Upper lobe of right lung (tissue), 1 donor: ENCODE measurements at regions not wholly inside any gene's neighbourhood (a gene's known extent, or its start where the extent isn't known, plus 50 kb on each side); places are given as distances from the start of the nearest gene placed in this dataset.
A peak's percentile ranks its signal among the peaks of the same experiment; 100 is the strongest.
"Not testable (repeated sequence)": the region's sequence is repeated elsewhere in the genome, so short reads cannot be mapped to it uniquely, and the experiment has no call there.

Experiments used
- ATAC-seq: fragments of 200-7000 bp; cut with Tn5 transposase; one replicate; pipeline ENCODE4 v1.9.1; 2020; ENCODE audit warnings: mild to moderate bottlenecking, moderate library complexity
- DNase-seq: peaks from one replicate; pipeline ENCODE4 v3.0.0-alpha.2; 2020
- H3K27ac ChIP-seq: fragments of 200-600 bp; one replicate; pipeline ENCODE4 v1.8.0; 2022
- H3K27me3 ChIP-seq: fragments of 200-600 bp; one replicate; pipeline ENCODE4 v1.8.0; 2022; ENCODE audit warnings: mild to moderate bottlenecking
- H3K36me3 ChIP-seq: fragments of 200-600 bp; one replicate; pipeline ENCODE4 v1.8.0; 2022
- H3K4me1 ChIP-seq: fragments of 200-600 bp; one replicate; pipeline ENCODE4 v1.8.0; 2022
- H3K4me3 ChIP-seq: fragments of 200-600 bp; one replicate; pipeline ENCODE4 v1.8.0; 2022; ENCODE audit warnings: mild to moderate bottlenecking
- H3K9me3 ChIP-seq: fragments of 200-600 bp; one replicate; pipeline ENCODE4 v1.8.0; 2022
- intact Hi-C: fragments of 100-400 bp; cut with DNase I; formaldehyde crosslinking; loops from one replicate; pipeline ENCODE4 v1.11.0; 2022
- TF ChIP-seq, protein P1 (sequence below): fragments of 200-600 bp; IDR thresholded peaks from one replicate; pipeline ENCODE4 v1.8.0; 2022; ENCODE audit warnings: antibody characterized with exemption
- donor health status: DM: no; HTN: yes; CAD: no; lungs with severe emphysema.

DNA sequence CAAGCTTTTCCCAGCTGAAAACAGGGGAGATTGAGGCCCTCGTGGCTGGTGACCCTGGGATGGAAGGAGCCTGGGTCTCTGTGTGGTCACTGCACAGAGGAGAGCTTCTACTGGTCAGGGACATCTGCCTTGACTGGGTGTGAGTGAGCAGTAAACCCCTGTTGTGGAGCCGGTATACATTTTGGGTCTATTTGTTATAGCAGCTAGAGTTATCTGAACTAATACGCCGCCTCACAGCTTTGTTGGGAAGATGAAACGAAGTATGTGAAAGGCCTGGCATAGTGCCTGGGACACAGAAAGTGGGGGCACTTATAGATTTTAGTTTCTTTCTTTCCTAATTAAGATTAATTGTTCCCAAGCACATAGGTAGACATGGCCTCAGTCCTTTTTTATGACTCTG lies 72.2 kb upstream of the HPCAL1 start:
- TF ChIP-seq, protein P1, sequence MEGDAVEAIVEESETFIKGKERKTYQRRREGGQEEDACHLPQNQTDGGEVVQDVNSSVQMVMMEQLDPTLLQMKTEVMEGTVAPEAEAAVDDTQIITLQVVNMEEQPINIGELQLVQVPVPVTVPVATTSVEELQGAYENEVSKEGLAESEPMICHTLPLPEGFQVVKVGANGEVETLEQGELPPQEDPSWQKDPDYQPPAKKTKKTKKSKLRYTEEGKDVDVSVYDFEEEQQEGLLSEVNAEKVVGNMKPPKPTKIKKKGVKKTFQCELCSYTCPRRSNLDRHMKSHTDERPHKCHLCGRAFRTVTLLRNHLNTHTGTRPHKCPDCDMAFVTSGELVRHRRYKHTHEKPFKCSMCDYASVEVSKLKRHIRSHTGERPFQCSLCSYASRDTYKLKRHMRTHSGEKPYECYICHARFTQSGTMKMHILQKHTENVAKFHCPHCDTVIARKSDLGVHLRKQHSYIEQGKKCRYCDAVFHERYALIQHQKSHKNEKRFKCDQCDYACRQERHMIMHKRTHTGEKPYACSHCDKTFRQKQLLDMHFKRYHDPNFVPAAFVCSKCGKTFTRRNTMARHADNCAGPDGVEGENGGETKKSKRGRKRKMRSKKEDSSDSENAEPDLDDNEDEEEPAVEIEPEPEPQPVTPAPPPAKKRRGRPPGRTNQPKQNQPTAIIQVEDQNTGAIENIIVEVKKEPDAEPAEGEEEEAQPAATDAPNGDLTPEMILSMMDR: no peak
- H3K36me3 ChIP-seq: no peaks in the 10 kb centered on the region
- intact Hi-C loops: no loop called here

DNA sequence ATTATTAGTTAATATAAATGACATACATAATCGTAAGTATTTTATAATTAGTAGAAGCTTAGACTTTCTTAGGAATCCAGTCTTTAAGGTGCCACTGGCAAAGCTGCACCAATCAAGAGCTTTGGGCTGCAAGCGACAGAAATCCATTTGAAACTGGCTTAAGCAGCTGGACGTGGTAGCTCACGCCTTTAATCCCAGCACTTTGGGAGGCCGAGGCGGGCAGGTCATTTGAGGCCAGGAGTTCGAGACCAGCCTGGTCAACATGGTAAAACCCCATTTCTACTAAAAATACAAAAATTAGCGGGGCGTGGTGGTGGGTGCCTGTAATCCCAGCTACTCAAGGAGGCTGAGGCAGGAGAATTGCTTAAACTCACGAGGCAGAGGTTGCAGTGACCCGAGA lies 71.8 kb upstream of the HPCAL1 start:
- H3K27me3 ChIP-seq, H3K4me1 ChIP-seq, intact Hi-C loops, H3K4me3 ChIP-seq, H3K36me3 ChIP-seq, H3K27ac ChIP-seq, H3K9me3 ChIP-seq, ATAC-seq: not testable (repeated sequence)
- DNase-seq: peak; percentile 18

More for the DNA sequence above, 72.2 kb upstream of the HPCAL1 start:
- DNase-seq (no peak), ATAC-seq (no peak)
- no peaks in the 10 kb centered on the region for H3K9me3 ChIP-seq
- no peaks in the 10 kb centered on the region for H3K27me3 ChIP-seq
- no peaks in the 10 kb centered on the region for H3K4me1 ChIP-seq
- no peak overlapping the region for H3K27ac ChIP-seq
- no peak overlapping the region for H3K4me3 ChIP-seq

DNA sequence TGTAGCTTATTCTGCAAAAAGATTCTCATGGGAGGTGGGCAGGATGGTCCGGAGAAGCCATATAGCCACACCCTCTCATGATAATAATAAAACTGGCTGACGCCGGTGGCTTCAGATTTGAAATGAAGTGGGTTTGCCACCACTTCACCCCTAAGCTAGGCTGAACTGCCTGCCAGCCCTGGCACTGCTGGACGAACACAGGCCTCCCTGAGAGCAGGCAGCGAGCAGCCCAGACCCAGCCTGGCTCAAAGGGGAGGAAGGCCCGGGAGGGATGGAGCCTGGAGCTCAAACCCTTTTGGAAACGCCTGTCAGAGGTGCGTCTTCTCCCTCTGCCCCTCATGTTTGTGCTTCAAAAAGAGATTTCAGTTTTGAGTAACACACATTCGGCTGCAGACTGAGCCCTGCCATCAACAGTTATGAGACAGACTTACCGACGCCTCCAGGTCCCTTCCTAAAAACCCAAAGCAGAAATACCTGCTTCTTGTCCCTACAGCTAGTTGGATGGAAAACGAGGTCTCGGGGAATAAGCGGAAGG lies 71.1 kb upstream of the HPCAL1 start:
- Histone ChIP-seq H3K4me3 (no peak overlapping the region), H3K4me1 (no peaks in the 10 kb centered on the region), H3K9me3 (no peaks in the 10 kb centered on the region), H3K27me3 (no peaks in the 10 kb centered on the region), H3K36me3 (no peaks in the 10 kb centered on the region), H3K27ac (no peak overlapping the region)
- TF ChIP-seq, protein P1: no peak
- intact Hi-C loops: no loop called here
- ATAC-seq: no peak
- DNase-seq: peak; percentile 43

DNA sequence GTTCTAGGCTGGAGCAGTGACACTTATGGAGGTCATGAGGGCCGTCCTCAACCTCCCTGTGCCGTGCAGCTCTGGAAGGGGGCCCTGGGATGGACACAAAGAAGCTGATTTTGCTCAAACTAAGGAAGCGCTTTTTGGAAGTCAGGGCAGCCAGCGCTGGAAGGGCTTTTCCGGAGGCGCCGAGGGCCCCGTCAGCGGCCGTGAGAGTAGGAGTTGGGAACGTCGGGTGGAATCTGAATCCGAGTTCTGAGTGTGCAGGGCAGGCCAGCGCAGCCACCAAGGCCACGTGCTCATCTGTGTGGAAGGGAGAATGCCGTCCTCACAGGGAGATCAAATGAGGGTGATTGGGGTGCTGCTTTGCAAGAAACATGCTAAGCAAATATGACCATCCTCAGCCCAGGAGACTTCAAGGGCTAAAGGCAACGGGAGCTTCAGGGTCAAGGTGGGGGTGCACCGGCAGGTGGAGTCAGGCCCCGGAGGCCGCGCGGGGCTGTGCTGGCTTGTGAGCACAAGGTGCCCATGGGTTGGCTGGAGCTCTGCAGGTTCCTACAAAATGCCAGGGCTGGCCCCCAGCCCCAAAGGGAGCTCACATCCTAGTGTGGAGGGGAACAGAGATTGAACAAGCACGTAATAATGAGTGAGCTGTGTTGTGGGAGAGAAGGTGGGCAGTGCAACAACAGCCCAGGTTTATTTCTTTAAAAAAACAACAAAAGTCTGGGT lies 70.4 kb upstream of the HPCAL1 start:
- no peaks in the 10 kb centered on the region for H3K4me1 ChIP-seq
- H3K36me3 ChIP-seq: no peaks in the 10 kb centered on the region
- TF ChIP-seq, protein P1: no peak
- intact Hi-C loops: no loop called here
- peak; percentile 48 for DNase-seq
- H3K9me3 ChIP-seq: no peaks in the 10 kb centered on the region
- ATAC-seq: no peak
- no peaks in the 10 kb centered on the region for H3K27me3 ChIP-seq
- H3K4me3 ChIP-seq: no peak overlapping the region
- no peak overlapping the region for H3K27ac ChIP-seq

DNA sequence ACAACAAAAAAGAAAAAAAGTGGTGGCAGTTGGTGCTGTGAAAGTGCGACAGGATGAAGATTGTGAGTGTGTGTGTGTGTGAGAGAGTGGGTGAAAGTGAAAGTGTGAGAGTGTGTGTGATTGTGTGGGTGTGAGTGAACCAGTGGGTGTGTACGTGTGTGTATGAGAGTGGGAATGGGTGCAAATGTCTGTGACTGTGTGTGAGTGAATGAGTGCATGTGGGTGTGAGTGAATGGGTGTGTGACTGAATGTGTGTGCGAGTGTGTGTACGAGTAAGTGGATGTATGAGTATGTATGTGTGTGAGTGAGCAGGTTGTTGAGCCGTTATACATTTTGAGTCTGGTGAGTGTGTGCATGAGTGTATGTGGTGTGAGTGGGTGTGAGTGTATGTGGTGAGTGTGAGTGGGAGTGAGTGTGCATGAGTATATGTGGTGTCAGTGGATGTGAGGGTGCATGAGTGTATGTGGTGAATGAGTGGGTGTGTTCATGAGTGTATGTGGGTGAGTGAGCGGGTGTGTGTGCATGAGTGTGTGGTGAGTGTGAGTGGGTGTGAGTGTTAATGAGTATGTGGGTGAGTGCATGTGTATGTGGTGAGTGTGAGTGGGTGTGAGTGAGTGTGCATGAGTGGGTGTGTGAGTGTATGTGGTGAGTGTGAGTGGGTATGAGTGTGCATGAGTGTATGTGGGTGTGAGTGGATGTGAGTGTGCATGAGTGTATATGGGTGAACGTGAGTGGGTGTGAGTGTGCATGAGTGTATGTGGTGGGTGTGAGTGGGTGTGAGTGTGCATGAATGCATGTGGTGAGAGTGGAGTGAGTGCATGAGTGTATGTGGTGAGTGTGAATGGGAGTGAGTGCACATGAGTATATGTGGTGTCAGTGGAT lies 69.3 kb upstream of the HPCAL1 start:
- intact Hi-C loops: no loop called here
- ATAC-seq (no peak), DNase-seq (peak; percentile 19)
- H3K36me3 ChIP-seq: no peaks in the 10 kb centered on the region
- H3K27ac ChIP-seq: no peak overlapping the region
- TF ChIP-seq, protein P1: no peak
- H3K4me3 ChIP-seq: no peak overlapping the region
- no peaks in the 10 kb centered on the region for H3K4me1 ChIP-seq
- H3K9me3 ChIP-seq: no peaks in the 10 kb centered on the region
- H3K27me3 ChIP-seq: no peaks in the 10 kb centered on the region

DNA sequence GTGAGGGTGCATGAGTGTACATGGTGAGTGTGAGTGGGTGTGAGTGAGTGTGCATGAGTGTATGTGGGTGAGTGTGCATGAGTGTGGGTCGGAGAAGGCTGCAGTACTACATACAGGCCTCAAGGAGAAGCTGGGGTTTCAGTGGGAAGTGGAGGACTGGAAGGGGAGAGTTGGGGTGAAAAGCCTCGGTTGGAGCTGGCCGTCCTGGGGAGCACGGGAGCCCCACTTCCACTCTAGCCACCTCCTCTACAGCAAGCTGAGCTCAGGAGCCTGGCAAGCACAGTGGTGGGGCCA lies 68.7 kb upstream of the HPCAL1 start:
- intact Hi-C loops: no loop called here
- DNase-seq: no peak

More for the DNA sequence above, 68.7 kb upstream of the HPCAL1 start:
- Histone ChIP-seq H3K36me3 (no peaks in the 10 kb centered on the region), H3K4me3 (no peak overlapping the region), H3K27ac (no peak overlapping the region), H3K4me1 (no peaks in the 10 kb centered on the region), H3K27me3 (no peaks in the 10 kb centered on the region), H3K9me3 (no peaks in the 10 kb centered on the region)
- no peak for ATAC-seq
- TF ChIP-seq, protein P1: no peak
